ENCODE measurements at regions not wholly inside any gene's neighbourhood (a gene's known extent, or its start where the extent isn't known, plus 50 kb on each side); places are given as distances from the start of the nearest gene placed in this dataset.

DNA sequence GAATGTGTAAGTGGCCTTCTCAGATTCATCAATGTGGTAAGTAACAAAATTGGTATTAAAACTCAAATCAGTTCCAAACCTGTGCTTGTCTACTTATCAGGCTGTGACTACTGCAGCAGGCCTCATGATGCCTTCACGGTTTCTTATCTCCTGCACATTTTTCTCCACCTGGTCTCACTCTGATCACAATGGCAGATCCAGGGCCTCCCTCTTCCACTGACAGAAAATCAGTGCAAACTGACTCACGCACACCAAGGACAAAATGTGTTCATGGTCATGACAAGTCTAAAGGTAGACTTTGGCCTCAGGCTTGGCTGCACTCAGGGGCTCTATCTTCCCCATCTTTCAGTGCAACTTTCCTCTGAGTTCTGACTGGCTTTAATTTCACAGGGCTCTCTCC lies 56.7 kb upstream of the ATP1A1 start (continued):
- TF ChIP-seq PRDM10 (CRISPR knock-in tag; IDR thresholded peaks at IDR 0.05; ENCODE audit: low read depth) (no peak), MBD4 (IDR thresholded peaks at IDR 0.05; ENCODE audit: borderline replicate concordance, low read length) (no peak), ZNF589 (CRISPR knock-in tag; conservative IDR thresholded peaks at IDR 0.05) (no peak), ZNF33B (CRISPR knock-in tag; IDR thresholded peaks at IDR 0.05) (no peak), POLR2AphosphoS5 (IDR thresholded peaks at IDR 0.05; ENCODE audit: low read depth, low read length) (no peak), ZNF616 (CRISPR knock-in tag; IDR thresholded peaks at IDR 0.05; ENCODE audit: low read depth) (no peak), DNMT1 (CRISPR knock-in tag; IDR thresholded peaks at IDR 0.05) (no peak), ZSCAN20 (CRISPR knock-in tag; IDR thresholded peaks at IDR 0.05; ENCODE audit: borderline replicate concordance) (no peak), ZNF12 (CRISPR knock-in tag; IDR thresholded peaks at IDR 0.05) (no peak), ZBTB20 (CRISPR knock-in tag; IDR thresholded peaks at IDR 0.05; ENCODE audit: borderline replicate concordance, low read depth) (no peak), ZNF747 (CRISPR knock-in tag; IDR thresholded peaks at IDR 0.05; ENCODE audit: borderline replicate concordance) (no peak), HNRNPUL1 (IDR thresholded peaks at IDR 0.05; ENCODE audit: low read depth, low read length) (no peak), KLF9 (CRISPR knock-in tag; IDR thresholded peaks at IDR 0.05; ENCODE audit: low read depth) (no peak), ZNF180 (CRISPR knock-in tag; IDR thresholded peaks at IDR 0.05; ENCODE audit: borderline replicate concordance, low read depth) (no peak), ZNF282 (IDR thresholded peaks at IDR 0.05; ENCODE audit: partially characterized antibody) (no peak), ZNF562 (CRISPR knock-in tag; IDR thresholded peaks at IDR 0.05; ENCODE audit: borderline replicate concordance) (no peak), MEIS1 (CRISPR knock-in tag; IDR thresholded peaks at IDR 0.05; ENCODE audit: borderline replicate concordance) (no peak), TARDBP (CRISPR knock-in tag; IDR thresholded peaks at IDR 0.05) (no peak), HOXD1 (CRISPR knock-in tag; IDR thresholded peaks at IDR 0.05) (no peak), ZNF572 (CRISPR knock-in tag; IDR thresholded peaks at IDR 0.05) (no peak), ZBTB34 (CRISPR knock-in tag; IDR thresholded peaks at IDR 0.05) (no peak)
- TF ChIP-seq, protein P1, sequence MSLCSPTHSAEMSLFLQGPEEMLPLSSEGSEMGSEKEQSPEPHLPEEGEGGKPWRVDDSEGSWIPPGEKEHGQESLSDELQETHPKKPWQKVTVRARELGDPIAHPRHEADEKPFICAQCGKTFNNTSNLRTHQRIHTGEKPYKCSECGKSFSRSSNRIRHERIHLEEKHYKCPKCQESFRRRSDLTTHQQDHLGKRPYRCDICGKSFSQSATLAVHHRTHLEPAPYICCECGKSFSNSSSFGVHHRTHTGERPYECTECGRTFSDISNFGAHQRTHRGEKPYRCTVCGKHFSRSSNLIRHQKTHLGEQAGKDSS (CRISPR knock-in tag; IDR thresholded peaks at IDR 0.05; ENCODE audit: borderline replicate concordance, low read depth), result no peak
- TF ChIP-seq, protein P2, sequence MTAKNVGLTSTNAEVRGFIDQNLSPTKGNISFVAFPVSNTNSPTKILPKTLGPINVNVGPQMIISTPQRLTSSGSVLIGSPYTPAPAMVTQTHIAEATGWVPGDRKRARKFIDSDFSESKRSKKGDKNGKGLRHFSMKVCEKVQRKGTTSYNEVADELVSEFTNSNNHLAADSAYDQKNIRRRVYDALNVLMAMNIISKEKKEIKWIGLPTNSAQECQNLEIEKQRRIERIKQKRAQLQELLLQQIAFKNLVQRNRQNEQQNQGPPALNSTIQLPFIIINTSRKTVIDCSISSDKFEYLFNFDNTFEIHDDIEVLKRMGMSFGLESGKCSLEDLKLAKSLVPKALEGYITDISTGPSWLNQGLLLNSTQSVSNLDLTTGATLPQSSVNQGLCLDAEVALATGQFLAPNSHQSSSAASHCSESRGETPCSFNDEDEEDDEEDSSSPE (CRISPR knock-in tag; IDR thresholded peaks at IDR 0.05), result no peak
- TF ChIP-seq, protein P3, sequence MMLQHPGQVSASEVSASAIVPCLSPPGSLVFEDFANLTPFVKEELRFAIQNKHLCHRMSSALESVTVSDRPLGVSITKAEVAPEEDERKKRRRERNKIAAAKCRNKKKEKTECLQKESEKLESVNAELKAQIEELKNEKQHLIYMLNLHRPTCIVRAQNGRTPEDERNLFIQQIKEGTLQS (CRISPR knock-in tag; IDR thresholded peaks at IDR 0.05), result no peak
